Body of pancreas (tissue), 4 donors: ENCODE measurements at regions not wholly inside any gene's neighbourhood (a gene's known extent, or its start where the extent isn't known, plus 50 kb on each side); places are given as distances from the start of the nearest gene placed in this dataset.

Experiments
- CTCF ChIP-seq, 7 experiments: fragments of 450-650 bp in 4 of 7; fragments of 200-600 bp in 3 of 7; sonication (generic) in 3 of 7; IDR thresholded peaks; one replicate each; pipeline ENCODE4 v1.5.1; 2016 to 2019; ENCODE audit warnings: antibody characterized with exemption in 7 of 7
- POLR2A ChIP-seq, 3 donors: fragments of 450-650 bp; IDR thresholded peaks; one replicate each; pipeline ENCODE4 v1.6.1; 2016; ENCODE audit warnings: antibody characterized with exemption in 3 of 3, mild to moderate bottlenecking in 2 of 3

- TF ChIP-seq CTCF (IDR thresholded peaks at IDR 0.05): no peak
- TF ChIP-seq POLR2A (IDR thresholded peaks at IDR 0.05): no peak
These were observed 918.3 kb upstream of the TMEFF2 start for GRCh38 chr2:193112986-193113385.
